GM20000 (cell line): ENCODE measurements at regions not wholly inside any gene's neighbourhood (a gene's known extent, or its start where the extent isn't known, plus 50 kb on each side); places are given as distances from the start of the nearest gene placed in this dataset.

Experiments
- DNase-seq: peaks from one replicate; pipeline ENCODE4 v3.0.0; 2012; ENCODE audit warnings: low spot score
- CTCF ChIP-seq: IDR thresholded peaks from 2 replicates; pipeline ENCODE4 v1.5.1; 2012; ENCODE audit warnings: mild to moderate bottlenecking, control low read depth; ENCODE audit errors: extremely low read depth, missing control alignments

- DNase-seq, result no peak
- TF ChIP-seq CTCF, result no peak
These were observed 72.2 kb downstream of the PRDM9 start for GRCh38 chr5:23579566-23579965.

GRCh38 chr5:23583081-23583480 lies 75.7 kb downstream of the PRDM9 start:
- no peak for DNase-seq
- no peak for TF ChIP-seq CTCF

- no peak for TF ChIP-seq CTCF
- DNase-seq, result no peak
These were observed 81.5 kb downstream of the PRDM9 start for GRCh38 chr5:23588841-23589326.

GRCh38 chr5:23591250-23591649 lies 83.8 kb downstream of the PRDM9 start:
- no peak for TF ChIP-seq CTCF
- DNase-seq, result no peak

GRCh38 chr5:23606927-23607326 lies 99.5 kb downstream of the PRDM9 start:
- no peak for TF ChIP-seq CTCF
- DNase-seq, result no peak

GRCh38 chr5:23612701-23613100 lies 105.3 kb downstream of the PRDM9 start:
- TF ChIP-seq CTCF, result no peak
- DNase-seq, result no peak

- TF ChIP-seq CTCF, result no peak
- no peak for DNase-seq
These were observed 106.2 kb downstream of the PRDM9 start for GRCh38 chr5:23613566-23613965.
